Gastrocnemius medialis (tissue), 4 donors: ENCODE measurements at regions not wholly inside any gene's neighbourhood (a gene's known extent, or its start where the extent isn't known, plus 50 kb on each side); places are given as distances from the start of the nearest gene placed in this dataset.

Experiments
- ATAC-seq, 2 donors: fragments of 150-250 bp; one replicate each; pipeline ENCODE4 v1.9.1; 2016
- DNase-seq, 2 donors: peaks; one replicate each; pipeline ENCODE4 v3.0.0-alpha.2; 2019
- H3K27ac ChIP-seq, 4 donors: fragments of 200-600 bp; sonication (generic); 1 replicate in 1 of 4; 2 replicates in 3 of 4; pipeline ENCODE4 v1.5.1; 2016 to 2018; ENCODE audit warnings: mild to moderate bottlenecking in 2 of 4, moderate library complexity in 1 of 4
- H3K27me3 ChIP-seq, 3 donors: fragments of 200-600 bp; sonication (generic) in 2 of 3; 1 replicate in 1 of 3; 2 replicates in 2 of 3; pipeline versions ENCODE4 v1.5.1 to v1.6.0; 2016 to 2019; ENCODE audit warnings: mild to moderate bottlenecking in 1 of 3, moderate library complexity in 1 of 3
- H3K36me3 ChIP-seq, 2 donors: fragments of 200-600 bp; sonication (generic) in 1 of 2; one replicate each; pipeline ENCODE4 v1.5.1; 2017 to 2018
- H3K4me1 ChIP-seq, 2 donors: fragments of 200-600 bp; sonication (generic) in 1 of 2; one replicate each; pipeline ENCODE4 v1.5.1; 2016 to 2017; ENCODE audit warnings: mild to moderate bottlenecking in 2 of 2
- H3K4me3 ChIP-seq, 4 donors: fragments of 200-600 bp; sonication (generic) in 3 of 4; 1 replicate in 1 of 4; 2 replicates in 3 of 4; pipeline ENCODE4 v1.5.1; 2016 to 2019; ENCODE audit warnings: mild to moderate bottlenecking in 2 of 4
- H3K9me3 ChIP-seq, 3 donors: fragments of 200-600 bp; sonication (generic) in 2 of 3; 1 replicate in 1 of 3; 2 replicates in 2 of 3; pipeline ENCODE4 v1.5.1; 2016 to 2019
- CTCF ChIP-seq, 5 experiments: fragments of 450-650 bp in 3 of 5; fragments of 200-600 bp in 2 of 5; sonication (generic) in 2 of 5; IDR thresholded peaks in 4 of 5; conservative IDR thresholded peaks in 1 of 5; 1 replicate in 4 of 5; 2 replicates in 1 of 5; pipeline ENCODE4 v1.5.1; 2016 to 2019; ENCODE audit warnings: antibody characterized with exemption in 5 of 5, mild to moderate bottlenecking in 3 of 5, moderate library complexity in 3 of 5
- POLR2A ChIP-seq, 2 donors: fragments of 450-650 bp; IDR thresholded peaks; one replicate each; pipeline ENCODE4 v1.6.1; 2017; ENCODE audit warnings: antibody characterized with exemption in 2 of 2, mild to moderate bottlenecking in 2 of 2, moderate library complexity in 2 of 2
- in situ Hi-C, 4 donors: fragments of 200-750 bp; cut with MboI; loops; one replicate each; pipeline versions ENCODE4 v1.15.0 to v1.8.0; 2017; ENCODE audit warnings: low sequenced_read_pairs in 4 of 4
- intact Hi-C: fragments of 100-400 bp; cut with DNase I; formaldehyde crosslinking; loops from one replicate; pipeline ENCODE4 v1.15.1; 2023; ENCODE audit warnings: low total_unique reads

GRCh38 chr5:159430361-159431012 is 100.2 kb upstream of the IL12B start:
- no peak for DNase-seq
- in situ Hi-C loops = loop anchor here in 2 of 4 donors (10.0 to 25.0 kb wide), 2 partner anchors 106 to 482 kb away; partner anchors contain the start of gene ADRA1B (in 1 of the 2)
- no peaks in the 10 kb centered on the region for H3K27me3 ChIP-seq
- no peak for ATAC-seq
- no peaks in the 10 kb centered on the region for H3K9me3 ChIP-seq
- intact Hi-C loops = no loop called here
- TF ChIP-seq POLR2A (IDR thresholded peaks at IDR 0.05) = no peak
- no peak for TF ChIP-seq CTCF (IDR thresholded peaks at IDR 0.05 in 4 of 5, conservative IDR thresholded peaks at IDR 0.05 in 1 of 5)
- H3K4me1 ChIP-seq = no peaks in the 10 kb centered on the region
- no peaks in the 10 kb centered on the region for H3K36me3 ChIP-seq
- H3K4me3 ChIP-seq = no peak overlapping the region
- no peak overlapping the region for H3K27ac ChIP-seq

GRCh38 chr5:159435855-159436254 is 105.6 kb upstream of the IL12B start:
- Histone ChIP-seq H3K27me3 (no peaks in the 10 kb centered on the region), H3K36me3 (no peaks in the 10 kb centered on the region), H3K27ac (no peak overlapping the region), H3K9me3 (no peaks in the 10 kb centered on the region), H3K4me3 (no peak overlapping the region), H3K4me1 (no peaks in the 10 kb centered on the region)
- ATAC-seq = no peak
- in situ Hi-C loops (loop anchor here in 2 of 4 donors (10.0 to 25.0 kb wide), 2 partner anchors 111 to 476 kb away; partner anchors contain the start of gene ADRA1B (in 1 of the 2)), intact Hi-C loops (no loop called here)
- no peak for TF ChIP-seq CTCF (IDR thresholded peaks at IDR 0.05 in 4 of 5, conservative IDR thresholded peaks at IDR 0.05 in 1 of 5)
- no peak for TF ChIP-seq POLR2A (IDR thresholded peaks at IDR 0.05)
- no peak for DNase-seq

- Histone ChIP-seq H3K9me3 (no peaks in the 10 kb centered on the region), H3K4me1 (no peaks in the 10 kb centered on the region), H3K27me3 (no peaks in the 10 kb centered on the region), H3K36me3 (no peaks in the 10 kb centered on the region), H3K4me3 (no peak overlapping the region), H3K27ac (no peak overlapping the region)
- ATAC-seq (no peak), DNase-seq (no peak)
- in situ Hi-C loops = loop anchor here in 2 of 4 donors (10.0 to 25.0 kb wide), 2 partner anchors 113 to 474 kb away; partner anchors contain the start of gene ADRA1B (in 1 of the 2)
- TF ChIP-seq POLR2A (IDR thresholded peaks at IDR 0.05) (no peak), CTCF (IDR thresholded peaks at IDR 0.05 in 4 of 5, conservative IDR thresholded peaks at IDR 0.05 in 1 of 5) (no peak)
- intact Hi-C loops = no loop called here
Observed at GRCh38 chr5:159438092-159438491, 107.8 kb upstream of the IL12B start.

GRCh38 chr5:159439002-159439401 is 108.7 kb upstream of the IL12B start:
- ATAC-seq = no peak
- Histone ChIP-seq H3K27ac (no peak overlapping the region), H3K36me3 (no peaks in the 10 kb centered on the region), H3K4me3 (no peak overlapping the region), H3K4me1 (no peaks in the 10 kb centered on the region), H3K27me3 (no peaks in the 10 kb centered on the region), H3K9me3 (no peaks in the 10 kb centered on the region)
- in situ Hi-C loops = loop anchor here in 2 of 4 donors (10.0 to 25.0 kb wide), 2 partner anchors 114 to 473 kb away; partner anchors contain the start of gene ADRA1B (in 1 of the 2)
- DNase-seq = no peak
- intact Hi-C loops = no loop called here
- no peak for TF ChIP-seq CTCF (IDR thresholded peaks at IDR 0.05 in 4 of 5, conservative IDR thresholded peaks at IDR 0.05 in 1 of 5)
- TF ChIP-seq POLR2A (IDR thresholded peaks at IDR 0.05) = no peak
